Effector CD8-positive, alpha-beta T cell (primary cell): ENCODE measurements at regions not wholly inside any gene's neighbourhood (a gene's known extent, or its start where the extent isn't known, plus 50 kb on each side); places are given as distances from the start of the nearest gene placed in this dataset.

Source experiments
- DNase-seq: peaks from one replicate; lab custom pipeline; 2025; lab: John Stamatoyannopoulos, UW

- no peak for DNase-seq
Measured at GRCh38 chr5:164844348-164844747, 1338.9 kb downstream of the MAT2B start.

- no peak for DNase-seq
Measured at GRCh38 chr5:164860896-164861295, 1355.5 kb downstream of the MAT2B start.

GRCh38 chr5:164861610-164862009 lies 1356.2 kb downstream of the MAT2B start:
- no peak for DNase-seq

- no peak for DNase-seq
Measured at GRCh38 chr5:164868761-164869160, 1363.3 kb downstream of the MAT2B start.

GRCh38 chr5:164869325-164869724 lies 1363.9 kb downstream of the MAT2B start:
- no peak for DNase-seq

- no peak for DNase-seq
Measured at GRCh38 chr5:164876793-164877192, 1371.4 kb downstream of the MAT2B start.

GRCh38 chr5:164881442-164881841 lies 1376.0 kb downstream of the MAT2B start:
- DNase-seq, result no peak

GRCh38 chr5:164885179-164885578 lies 1379.8 kb downstream of the MAT2B start:
- DNase-seq, result no peak

GRCh38 chr5:164893071-164893470 lies 1387.7 kb downstream of the MAT2B start:
- DNase-seq, result no peak

- DNase-seq, result no peak
Measured at GRCh38 chr5:164898705-164899104, 1393.3 kb downstream of the MAT2B start.

GRCh38 chr5:164909673-164910072 lies 1404.3 kb downstream of the MAT2B start:
- no peak for DNase-seq

GRCh38 chr5:164921722-164922121 lies 1416.3 kb downstream of the MAT2B start:
- no peak for DNase-seq

GRCh38 chr5:164934039-164934438 lies 1428.6 kb downstream of the MAT2B start:
- no peak for DNase-seq

- no peak for DNase-seq
Measured at GRCh38 chr5:164934561-164934960, 1429.1 kb downstream of the MAT2B start.

GRCh38 chr5:164941132-164941531 lies 1435.7 kb downstream of the MAT2B start:
- no peak for DNase-seq

- DNase-seq, result no peak
Measured at GRCh38 chr5:164950927-164951326, 1445.5 kb downstream of the MAT2B start.

GRCh38 chr5:164951570-164951969 lies 1446.2 kb downstream of the MAT2B start:
- no peak for DNase-seq

- no peak for DNase-seq
Measured at GRCh38 chr5:164958688-164959087, 1453.3 kb downstream of the MAT2B start.

GRCh38 chr5:164959761-164960160 lies 1454.3 kb downstream of the MAT2B start:
- no peak for DNase-seq

- no peak for DNase-seq
Measured at GRCh38 chr5:164962329-164962961, 1457.0 kb downstream of the MAT2B start.

GRCh38 chr5:164966611-164967010 lies 1461.2 kb downstream of the MAT2B start:
- no peak for DNase-seq

- DNase-seq, result no peak
Measured at GRCh38 chr5:164967354-164967753, 1461.9 kb downstream of the MAT2B start.

GRCh38 chr5:164972973-164973372 lies 1467.6 kb downstream of the MAT2B start:
- no peak for DNase-seq

GRCh38 chr5:164975986-164976385 lies 1470.6 kb downstream of the MAT2B start:
- no peak for DNase-seq
